Stimulated activated CD4-positive, alpha-beta T cell treated with anti-CD3 and anti-CD28 coated beads, Interleukin-1b, Interleukin-23, amount 100 ng/mL, for 48 hours (primary cell): ENCODE measurements at regions not wholly inside any gene's neighbourhood (a gene's known extent, or its start where the extent isn't known, plus 50 kb on each side); places are given as distances from the start of the nearest gene placed in this dataset.

Source experiments
- DNase-seq: peaks from one replicate; pipeline ENCODE4 v3.0.0-alpha.2; 2020

GRCh38 chr18:55866006-55866405 lies 278.0 kb upstream of the TCF4 start:
- no peak for DNase-seq

GRCh38 chr18:55864281-55864680 lies 276.3 kb upstream of the TCF4 start:
- DNase-seq: no peak

GRCh38 chr18:55863876-55864275 lies 275.9 kb upstream of the TCF4 start:
- DNase-seq: no peak

- no peak for DNase-seq
Measured at GRCh38 chr18:55863391-55863706, 275.4 kb upstream of the TCF4 start.

GRCh38 chr18:55862693-55863390 lies 274.9 kb upstream of the TCF4 start:
- DNase-seq: no peak

- no peak for DNase-seq
Measured at GRCh38 chr18:55861266-55861665, 273.3 kb upstream of the TCF4 start.

GRCh38 chr18:55858661-55859515 lies 270.9 kb upstream of the TCF4 start:
- DNase-seq: no peak

- no peak for DNase-seq
Measured at GRCh38 chr18:55857956-55858355, 270.0 kb upstream of the TCF4 start.

GRCh38 chr18:55857409-55857808 lies 269.4 kb upstream of the TCF4 start:
- DNase-seq: no peak

GRCh38 chr18:55856679-55857078 lies 268.7 kb upstream of the TCF4 start:
- no peak for DNase-seq

- no peak for DNase-seq
Measured at GRCh38 chr18:55856229-55856628, 268.2 kb upstream of the TCF4 start.

- no peak for DNase-seq
Measured at GRCh38 chr18:55853268-55853667, 265.3 kb upstream of the TCF4 start.

GRCh38 chr18:55850904-55851303 lies 262.9 kb upstream of the TCF4 start:
- no peak for DNase-seq

GRCh38 chr18:55849391-55849790 lies 261.4 kb upstream of the TCF4 start:
- no peak for DNase-seq

GRCh38 chr18:55847960-55848359 lies 260.0 kb upstream of the TCF4 start:
- no peak for DNase-seq

GRCh38 chr18:55845221-55845620 lies 257.2 kb upstream of the TCF4 start:
- DNase-seq: no peak

GRCh38 chr18:55844382-55844781 lies 256.4 kb upstream of the TCF4 start:
- DNase-seq: no peak

GRCh38 chr18:55841314-55841713 lies 253.3 kb upstream of the TCF4 start:
- no peak for DNase-seq

GRCh38 chr18:55840601-55841170 lies 252.7 kb upstream of the TCF4 start:
- no peak for DNase-seq

- DNase-seq: no peak
Measured at GRCh38 chr18:55839343-55839742, 251.4 kb upstream of the TCF4 start.

- no peak for DNase-seq
Measured at GRCh38 chr18:55838841-55839240, 250.8 kb upstream of the TCF4 start.

GRCh38 chr18:55838319-55838718 lies 250.3 kb upstream of the TCF4 start:
- DNase-seq: no peak

- DNase-seq: no peak
Measured at GRCh38 chr18:55833543-55833942, 245.6 kb upstream of the TCF4 start.

- no peak for DNase-seq
Measured at GRCh38 chr18:55830544-55830943, 242.6 kb upstream of the TCF4 start.
